WERI-Rb-1 (cell line): ENCODE measurements at regions not wholly inside any gene's neighbourhood (a gene's known extent, or its start where the extent isn't known, plus 50 kb on each side); places are given as distances from the start of the nearest gene placed in this dataset.
"Not testable (repeated sequence)": the region's sequence is repeated elsewhere in the genome, so short reads cannot be mapped to it uniquely, and the experiment has no call there.

Experiments used
- DNase-seq: peaks from one replicate; pipeline ENCODE4 v3.0.0-alpha.2; 2020
- H3K27ac ChIP-seq: fragments of 250-450 bp; sonication (Bioruptor Pico); 2 replicates; pipeline ENCODE4 v1.5.1; 2020; ENCODE audit warnings: mild to moderate bottlenecking, moderate library complexity
- H3K27me3 ChIP-seq: fragments of 250-450 bp; sonication (Bioruptor Pico); 2 replicates; pipeline ENCODE4 v1.5.1; 2021; ENCODE audit warnings: mild to moderate bottlenecking, low read depth, moderate library complexity; ENCODE audit not compliant: insufficient read depth, severe bottlenecking
- H3K36me3 ChIP-seq: fragments of 250-450 bp; sonication (Bioruptor Pico); 2 replicates; pipeline ENCODE4 v1.5.1; 2020; ENCODE audit warnings: mild to moderate bottlenecking, moderate library complexity
- H3K4me3 ChIP-seq: 2 replicates; pipeline ENCODE4 v1.5.1; 2011; ENCODE audit warnings: low read depth, mild to moderate bottlenecking, control low read depth, low read length
- H3K9me3 ChIP-seq: fragments of 250-450 bp; sonication (Bioruptor Pico); 2 replicates; pipeline ENCODE4 v1.5.1; 2021; ENCODE audit warnings: mild to moderate bottlenecking, moderate library complexity; ENCODE audit not compliant: severe bottlenecking
- CTCF ChIP-seq: IDR thresholded peaks from 2 replicates; pipeline ENCODE4 v1.5.1; 2011; ENCODE audit warnings: low read depth, mild to moderate bottlenecking, control low read depth, inconsistent platforms, low read length

- H3K27me3 ChIP-seq, DNase-seq, H3K36me3 ChIP-seq, H3K4me3 ChIP-seq, H3K27ac ChIP-seq, H3K9me3 ChIP-seq: not testable (repeated sequence)
Measured at GRCh38 chr16:29250469-29250868, 156.0 kb downstream of the NPIPB11 start.

- not testable (repeated sequence) for H3K36me3 ChIP-seq, H3K27me3 ChIP-seq, DNase-seq, H3K4me3 ChIP-seq, H3K9me3 ChIP-seq, H3K27ac ChIP-seq
Measured at GRCh38 chr16:29248940-29249318, 157.6 kb downstream of the NPIPB11 start.

GRCh38 chr16:29248306-29248939, 158.1 kb downstream of the NPIPB11 start:
- not testable (repeated sequence) for H3K9me3 ChIP-seq, H3K4me3 ChIP-seq, H3K36me3 ChIP-seq, H3K27me3 ChIP-seq, DNase-seq, H3K27ac ChIP-seq

GRCh38 chr16:29246091-29246490, 160.4 kb downstream of the NPIPB11 start:
- not testable (repeated sequence) for H3K9me3 ChIP-seq, H3K27me3 ChIP-seq, H3K27ac ChIP-seq, H3K4me3 ChIP-seq, DNase-seq, H3K36me3 ChIP-seq

- no peak overlapping the region for H3K4me3 ChIP-seq
- H3K27me3 ChIP-seq = no peaks in the 10 kb centered on the region
- no peak overlapping the region for H3K27ac ChIP-seq
- no peak for TF ChIP-seq CTCF
- no peaks in the 10 kb centered on the region for H3K9me3 ChIP-seq
- DNase-seq = no peak
- H3K36me3 ChIP-seq = no peaks in the 10 kb centered on the region
Measured at GRCh38 chr16:29237971-29238370, 168.5 kb downstream of the NPIPB11 start.

DNA sequence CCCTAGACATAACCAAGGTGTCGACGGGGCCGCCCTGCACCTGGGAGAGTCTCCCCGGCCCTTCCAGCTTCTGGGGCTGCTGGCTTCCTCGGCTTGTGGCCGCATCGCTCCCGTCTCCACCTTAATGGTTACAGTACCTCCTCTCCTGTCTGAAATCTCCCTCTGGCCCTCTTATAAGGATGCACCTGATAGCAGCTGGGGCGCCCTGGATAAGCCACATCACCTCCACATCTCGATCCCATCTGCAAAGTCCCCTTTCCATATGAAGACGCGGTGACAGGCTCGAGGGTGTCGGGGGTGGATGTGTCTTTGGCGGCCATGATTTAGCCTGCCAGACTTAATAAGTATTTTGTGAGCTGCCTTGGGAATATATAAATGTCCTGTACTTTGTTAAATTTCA, 169.0 kb downstream of the NPIPB11 start:
- not testable (repeated sequence) for H3K9me3 ChIP-seq, H3K27me3 ChIP-seq, H3K4me3 ChIP-seq, DNase-seq, H3K36me3 ChIP-seq, H3K27ac ChIP-seq

DNA sequence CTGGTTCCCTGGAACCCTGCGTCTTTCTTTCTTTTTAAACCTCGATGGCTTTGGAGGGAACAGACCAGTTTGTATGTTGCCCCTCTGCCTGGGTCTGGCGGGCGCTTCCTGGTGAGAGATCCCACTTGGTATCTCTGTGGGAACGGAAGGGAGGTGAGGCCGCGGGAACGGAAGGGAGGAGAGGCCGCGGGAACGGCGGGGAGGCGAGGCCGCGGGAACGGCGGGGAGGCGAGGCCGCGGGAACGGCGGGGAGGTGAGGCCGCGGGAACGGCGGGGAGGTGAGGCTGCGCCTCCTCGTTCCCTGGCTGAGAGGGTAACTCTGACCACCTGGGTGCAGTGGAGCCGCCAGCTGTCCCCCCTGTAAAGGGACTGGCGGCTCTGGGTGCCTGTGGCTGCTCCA, 169.5 kb downstream of the NPIPB11 start:
- not testable (repeated sequence) for H3K27ac ChIP-seq, H3K27me3 ChIP-seq, H3K36me3 ChIP-seq, H3K4me3 ChIP-seq, H3K9me3 ChIP-seq, DNase-seq

DNA sequence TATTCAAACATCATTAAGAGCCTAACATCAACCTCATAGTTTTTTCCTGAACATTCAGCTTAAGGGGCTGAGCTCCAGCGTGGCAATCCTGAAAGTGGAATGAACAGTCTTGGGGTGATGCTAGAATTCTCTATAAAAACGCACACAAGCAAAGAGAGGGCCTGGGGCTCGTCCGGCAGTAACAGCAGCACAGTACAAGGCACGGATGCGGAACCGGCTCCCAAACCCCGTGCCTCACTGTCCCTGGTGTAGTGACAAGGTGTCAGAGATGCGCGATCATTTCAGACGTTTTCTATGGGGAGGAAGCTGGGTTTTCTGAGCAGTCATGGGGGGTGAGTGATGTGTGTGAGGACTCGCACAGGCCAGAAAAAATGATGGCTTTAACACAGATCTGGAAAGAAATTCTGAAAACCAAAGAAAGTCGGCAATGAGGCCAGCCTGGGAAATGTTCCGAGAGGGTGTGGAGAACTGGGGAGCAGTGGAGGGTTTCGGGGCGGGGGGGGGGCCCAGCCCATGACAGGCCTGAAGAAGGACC, 170.6 kb downstream of the NPIPB11 start:
- H3K4me3 ChIP-seq, H3K27ac ChIP-seq, H3K27me3 ChIP-seq, H3K36me3 ChIP-seq, H3K9me3 ChIP-seq, DNase-seq: not testable (repeated sequence)

DNA sequence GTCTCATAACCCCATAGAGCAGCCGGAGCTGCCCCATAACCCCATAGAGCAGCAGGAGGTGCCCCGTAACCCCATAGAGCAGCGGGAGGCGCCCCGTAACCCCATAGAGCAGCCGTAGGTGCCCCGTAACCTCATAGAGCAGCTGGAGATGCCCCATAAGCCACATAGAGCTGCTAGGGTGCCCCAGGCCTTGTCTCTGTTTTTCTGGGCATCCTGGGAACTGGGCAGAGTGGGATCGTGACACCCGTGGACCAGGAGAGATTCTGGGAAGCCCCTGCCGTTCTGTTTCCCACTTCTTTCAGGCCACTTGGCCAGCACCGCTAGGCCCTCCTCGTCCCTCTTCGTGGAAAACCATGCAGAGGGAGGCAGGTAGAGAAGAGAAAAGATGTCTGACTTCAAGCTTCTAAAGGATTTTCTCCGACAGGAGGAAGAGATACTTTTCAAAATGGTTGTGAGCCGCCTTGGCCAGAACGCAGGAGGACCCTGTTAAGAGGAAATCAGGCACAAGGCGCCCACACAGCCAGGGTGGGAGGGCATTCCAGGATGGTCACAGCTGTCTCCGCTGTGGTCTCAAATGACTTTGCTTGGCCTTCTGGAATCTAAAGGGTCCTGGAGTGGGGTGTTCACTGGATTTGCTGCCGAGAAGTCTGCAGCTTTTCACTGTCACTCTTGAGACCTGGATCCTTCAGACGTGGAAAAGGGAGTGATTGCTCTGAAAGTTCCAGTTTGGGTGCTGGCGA, 171.8 kb downstream of the NPIPB11 start:
- H3K27me3 ChIP-seq, DNase-seq, H3K9me3 ChIP-seq, H3K4me3 ChIP-seq, H3K36me3 ChIP-seq, H3K27ac ChIP-seq: not testable (repeated sequence)

DNA sequence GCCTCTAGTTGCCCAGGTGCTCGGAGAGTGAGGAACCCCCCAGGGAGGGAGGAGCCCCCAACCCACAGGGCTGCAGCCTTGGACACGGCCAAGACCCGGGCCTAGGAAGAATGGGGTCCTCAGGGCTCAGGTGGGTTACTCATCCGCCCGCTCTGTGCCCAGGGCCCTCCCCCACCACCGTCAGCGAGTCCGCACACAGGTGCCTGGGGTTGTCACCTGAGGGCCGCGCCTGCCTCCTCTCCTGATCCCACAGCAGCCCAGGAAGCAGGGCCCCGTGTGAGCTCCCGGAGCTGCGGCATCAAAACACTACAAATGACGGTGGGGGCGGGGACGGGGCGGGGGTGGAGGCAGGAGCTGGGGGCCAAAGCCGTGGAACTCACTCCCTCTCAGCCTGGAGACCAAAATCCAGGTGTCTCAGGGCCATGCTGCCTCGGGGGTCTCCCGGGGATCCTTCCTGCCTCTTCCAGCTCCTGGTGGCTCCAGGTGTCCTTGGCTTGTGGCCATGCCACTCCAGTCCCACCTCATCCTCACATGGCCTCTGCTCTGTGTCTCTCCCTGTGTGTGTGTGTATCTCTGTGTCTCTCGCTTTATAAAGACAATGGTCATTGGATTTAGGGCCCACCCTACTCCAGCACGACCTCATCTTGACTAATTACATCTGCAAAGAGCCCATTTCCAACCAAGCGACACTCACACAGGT, 172.7 kb downstream of the NPIPB11 start:
- H3K27ac ChIP-seq, H3K36me3 ChIP-seq, H3K9me3 ChIP-seq, DNase-seq, H3K27me3 ChIP-seq, H3K4me3 ChIP-seq: not testable (repeated sequence)
